Activated gamma-delta T cell treated with Interleukin-2 at 50 U/mL for 16 hours (primary cell): ENCODE measurements at regions not wholly inside any gene's neighbourhood (a gene's known extent, or its start where the extent isn't known, plus 50 kb on each side); places are given as distances from the start of the nearest gene placed in this dataset.

Experiments
- DNase-seq: peaks from one replicate; pipeline ENCODE4 v3.0.0-alpha.2; 2020

DNA sequence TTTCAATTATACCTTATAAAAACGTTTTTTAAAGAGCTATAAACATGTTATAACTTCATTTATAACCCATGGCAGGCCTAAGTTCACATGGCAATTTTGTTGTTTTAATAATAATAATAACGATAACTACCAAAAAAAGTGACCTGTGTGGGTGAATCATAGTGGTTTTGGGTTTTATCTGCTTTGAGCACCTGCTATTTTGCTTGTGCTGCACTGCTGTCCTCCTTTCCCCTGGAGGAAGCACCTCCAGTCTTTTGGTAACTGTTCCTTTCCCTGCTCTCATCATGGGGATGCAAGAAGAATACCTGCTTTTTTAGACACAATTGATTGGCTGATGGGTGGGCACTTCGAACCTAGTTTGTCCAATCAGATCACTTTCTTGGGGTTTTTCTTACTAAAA, 388.0 kb upstream of the TBL1XR1 start:
- no peak for DNase-seq

DNA sequence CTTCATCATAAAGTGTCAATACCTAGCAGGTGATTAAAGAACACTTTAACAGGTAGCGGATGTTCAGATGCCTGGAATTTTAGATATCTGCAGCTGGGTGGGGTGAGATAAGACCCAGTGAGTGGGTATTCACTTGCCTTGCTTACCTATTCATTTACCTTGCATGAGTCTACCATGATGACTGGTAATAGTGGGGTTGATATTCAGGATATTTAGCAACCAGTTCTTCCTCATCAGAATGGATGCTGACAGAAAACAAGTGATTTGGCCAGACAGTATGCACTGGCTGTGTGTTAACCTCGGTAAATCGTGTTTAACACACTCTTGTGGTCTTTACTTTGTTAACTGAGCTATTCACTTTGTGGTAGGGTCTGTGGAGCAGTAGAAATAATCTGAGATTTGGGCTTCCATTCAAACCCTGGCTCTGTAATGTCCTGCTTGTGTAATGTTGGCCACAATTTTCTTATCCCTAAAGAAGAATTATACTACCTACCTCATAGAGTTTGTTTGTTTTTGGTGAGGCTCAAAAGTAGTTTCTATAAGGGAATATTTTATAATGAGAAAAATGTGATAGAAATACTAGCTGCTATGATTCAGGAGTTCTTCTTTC, 391.9 kb upstream of the TBL1XR1 start:
- no peak for DNase-seq

DNA sequence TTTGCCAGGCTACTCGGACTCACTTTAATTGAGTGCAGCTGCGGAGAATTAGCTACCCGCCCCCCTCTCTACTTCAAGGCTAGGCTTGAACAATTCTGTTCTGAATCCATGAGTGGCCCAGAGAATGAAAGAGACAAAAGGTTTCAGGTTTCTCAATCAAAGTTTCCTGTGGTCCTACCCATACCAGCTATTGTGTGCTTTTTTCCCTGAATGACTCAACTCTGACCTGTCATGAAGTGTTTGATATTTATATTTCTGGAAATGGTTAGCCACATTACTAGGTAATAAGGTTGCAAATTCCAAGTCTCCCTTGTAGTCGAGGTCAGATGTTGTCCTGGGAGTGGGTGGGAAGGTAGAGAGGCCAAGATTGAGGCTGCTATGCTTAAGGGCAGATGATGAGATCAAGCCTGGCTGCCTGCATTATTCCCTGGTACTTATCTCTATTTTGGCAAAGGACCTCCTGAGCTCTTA, 392.7 kb upstream of the TBL1XR1 start:
- no peak for DNase-seq

DNA sequence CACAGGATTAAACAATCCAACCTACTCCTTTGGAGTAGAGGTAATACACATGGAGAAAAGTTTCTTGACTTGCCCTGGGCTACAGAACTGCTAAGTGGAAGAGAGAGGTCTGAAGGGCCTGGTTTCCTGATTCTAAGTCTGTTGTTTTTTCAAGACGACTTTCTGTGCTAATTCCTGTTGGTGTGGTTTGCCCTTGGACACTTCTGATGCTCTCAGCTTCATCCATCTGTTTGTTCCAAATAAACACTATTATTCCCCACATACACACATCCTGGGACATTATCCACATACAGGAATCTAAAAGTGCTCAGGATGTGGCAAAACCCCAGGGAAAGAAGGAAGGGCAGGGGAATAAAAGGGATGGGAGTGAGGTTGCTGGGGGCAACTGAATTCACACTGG, 393.5 kb upstream of the TBL1XR1 start:
- DNase-seq: no peak

DNA sequence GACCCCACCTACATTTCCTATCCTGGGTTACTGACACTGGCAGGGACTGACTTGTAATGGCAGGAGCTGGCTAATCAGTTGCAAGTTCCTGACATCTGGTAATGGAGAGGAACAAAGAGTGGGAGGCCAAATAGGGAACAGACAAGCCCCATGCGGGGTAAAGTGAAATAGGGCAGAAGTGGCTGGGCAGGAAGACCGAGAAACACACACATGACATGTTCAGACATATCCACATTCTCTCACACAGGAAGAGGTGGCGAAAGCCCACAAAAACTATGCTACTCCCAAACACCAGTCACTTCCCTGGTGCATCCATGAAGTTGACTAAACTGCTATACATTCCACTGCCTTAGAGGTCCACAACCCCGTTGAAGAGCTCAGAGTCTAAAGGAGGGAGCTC, 394.1 kb upstream of the TBL1XR1 start:
- no peak for DNase-seq

DNA sequence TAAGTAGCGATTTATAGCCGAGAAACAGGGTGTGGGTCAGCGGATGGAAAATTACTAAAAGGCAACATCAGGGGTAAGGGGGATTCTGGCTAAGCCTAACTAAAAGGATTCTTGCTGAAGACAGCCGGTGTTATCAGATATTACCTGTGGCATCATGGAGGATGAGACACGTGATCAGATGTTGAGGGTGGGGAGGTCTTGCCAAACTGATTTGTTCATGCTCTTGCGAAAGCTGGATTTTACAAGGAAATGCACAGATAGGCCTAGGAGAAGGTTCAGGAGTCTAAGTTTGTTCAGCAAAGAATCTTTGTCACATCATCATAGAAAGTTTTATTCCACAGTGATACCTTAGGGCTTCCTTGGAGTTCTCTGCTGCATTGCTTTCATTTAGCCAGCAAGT, 396.8 kb upstream of the TBL1XR1 start:
- no peak for DNase-seq

GRCh38 chr3:177595530-177596188, 398.4 kb upstream of the TBL1XR1 start:
- no peak for DNase-seq

- DNase-seq: peak; percentile 4
Measured at GRCh38 chr3:177596248-177596815, 399.1 kb upstream of the TBL1XR1 start.

- no peak for DNase-seq
Measured at GRCh38 chr3:177596816-177597271, 399.6 kb upstream of the TBL1XR1 start.

GRCh38 chr3:177597311-177598096, 400.2 kb upstream of the TBL1XR1 start:
- DNase-seq: peak; percentile 22

GRCh38 chr3:177598097-177598833, 401.0 kb upstream of the TBL1XR1 start:
- DNase-seq: no peak

DNA sequence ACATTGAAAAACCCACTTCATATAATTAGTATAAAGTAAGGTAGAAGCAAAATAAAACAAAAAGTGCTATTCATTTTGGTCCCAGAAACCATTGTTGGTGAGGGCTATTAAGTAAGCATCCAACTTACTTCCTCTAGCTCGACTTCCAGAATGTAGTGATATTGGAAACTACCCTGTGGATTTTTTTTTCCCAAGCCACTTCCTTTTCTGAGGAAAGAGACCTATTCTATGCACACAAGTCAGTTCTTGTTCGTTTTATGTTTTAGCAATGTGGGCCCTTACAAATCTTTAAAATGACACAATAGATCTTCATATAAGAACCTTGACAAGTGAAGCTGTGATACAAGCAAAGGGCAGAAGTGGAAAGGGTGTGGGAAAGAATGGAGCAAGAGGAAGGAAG, 402.0 kb upstream of the TBL1XR1 start:
- DNase-seq: no peak

DNA sequence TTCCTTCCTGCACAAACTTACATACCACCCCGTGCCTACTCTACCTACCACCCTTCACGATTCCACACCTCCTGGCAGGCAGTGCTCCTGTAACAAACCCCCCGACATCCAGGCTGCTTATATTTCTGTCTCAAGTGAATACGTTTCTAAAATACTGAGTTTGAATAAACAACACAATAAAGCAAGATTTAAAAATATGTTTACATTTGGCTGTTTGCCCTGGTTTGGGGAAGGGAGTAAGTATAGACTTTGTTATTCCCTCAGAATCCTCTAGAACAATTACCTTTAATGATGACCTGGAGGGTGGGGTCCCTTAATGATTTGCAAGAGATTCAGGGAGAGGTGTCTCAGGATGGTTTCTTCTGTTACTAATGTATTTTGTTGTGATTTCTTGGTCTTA, 402.6 kb upstream of the TBL1XR1 start:
- no peak for DNase-seq

- DNase-seq: no peak
Measured at GRCh38 chr3:177600411-177600810, 403.1 kb upstream of the TBL1XR1 start.

DNA sequence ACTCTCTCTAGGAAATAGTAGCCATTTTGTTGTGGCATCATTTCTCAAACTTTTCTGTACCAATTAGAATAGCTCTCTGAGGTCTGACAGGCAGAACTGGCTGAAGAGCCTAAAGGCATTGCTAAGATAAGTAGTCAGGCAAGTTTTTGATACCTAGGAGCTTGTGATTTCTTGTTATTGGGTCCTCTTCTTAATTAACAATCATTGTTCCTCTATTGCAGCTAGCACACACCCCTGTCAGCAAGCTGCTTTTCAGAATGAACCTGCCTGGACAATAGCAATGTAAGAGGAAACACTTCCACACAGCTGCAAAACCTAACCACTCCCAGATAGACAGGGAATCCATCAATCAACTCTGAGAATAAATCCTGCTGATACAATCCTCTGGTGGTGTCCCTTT, 403.9 kb upstream of the TBL1XR1 start:
- DNase-seq: no peak

GRCh38 chr3:177602601-177603147, 405.4 kb upstream of the TBL1XR1 start:
- DNase-seq: no peak

DNA sequence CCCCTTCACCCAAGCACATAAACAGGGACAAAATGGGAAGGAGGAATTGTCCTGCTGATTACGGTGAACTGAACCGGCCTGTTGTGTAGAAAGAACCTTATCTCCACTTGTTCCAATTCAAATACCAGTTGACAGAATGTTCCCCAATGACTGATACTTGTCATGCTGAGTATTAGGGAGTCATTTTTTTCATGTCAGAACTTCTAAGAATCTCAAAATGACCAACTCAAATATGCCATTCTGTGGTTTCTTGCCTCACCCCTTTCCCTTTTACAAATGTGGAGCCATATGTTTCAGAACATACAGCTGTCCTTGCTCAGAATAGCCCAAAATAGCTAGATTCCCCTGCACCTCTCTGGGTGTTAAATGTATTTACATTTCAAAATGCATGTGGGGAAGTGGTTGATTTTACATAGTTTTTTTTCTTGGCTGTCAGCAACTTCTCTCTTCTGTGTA, 405.9 kb upstream of the TBL1XR1 start:
- no peak for DNase-seq

DNA sequence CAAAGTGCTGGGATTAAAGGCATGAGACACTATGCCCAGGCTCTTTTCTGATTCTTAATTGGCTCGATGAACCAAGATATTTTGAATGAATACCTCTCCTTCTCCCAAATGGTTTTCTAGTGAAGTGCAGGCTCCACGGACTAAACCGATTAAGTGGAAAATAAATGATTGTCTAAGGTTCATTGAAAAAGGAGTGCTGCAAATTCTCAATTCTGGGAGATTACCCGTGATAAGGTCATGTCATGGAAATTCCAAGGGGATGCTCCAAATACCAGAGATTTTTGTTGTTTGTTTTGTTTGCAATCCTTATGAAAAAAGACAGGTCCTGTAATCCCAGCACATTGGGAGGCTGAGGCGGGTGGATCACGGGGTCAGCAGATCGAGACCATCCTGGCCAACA, 406.9 kb upstream of the TBL1XR1 start:
- no peak for DNase-seq

DNA sequence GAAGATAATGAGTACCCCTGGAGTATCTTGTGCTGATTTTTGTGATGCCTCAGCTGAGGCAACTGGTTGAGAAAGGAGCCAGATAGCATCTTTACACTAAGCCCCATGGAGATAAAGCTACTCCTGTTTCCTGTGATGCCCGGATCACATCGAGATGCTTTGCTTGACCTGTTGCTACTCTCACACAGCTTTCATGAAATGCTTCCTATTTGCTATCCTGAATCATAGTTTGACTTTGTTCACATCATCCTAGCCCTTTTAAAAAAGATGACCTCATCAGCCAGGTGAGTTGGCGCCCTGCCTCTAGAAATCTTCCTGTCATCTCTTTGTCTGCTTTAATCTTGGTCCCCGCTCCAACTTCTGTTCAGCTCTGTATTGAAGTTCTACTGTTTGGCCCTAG, 409.6 kb upstream of the TBL1XR1 start:
- no peak for DNase-seq

DNA sequence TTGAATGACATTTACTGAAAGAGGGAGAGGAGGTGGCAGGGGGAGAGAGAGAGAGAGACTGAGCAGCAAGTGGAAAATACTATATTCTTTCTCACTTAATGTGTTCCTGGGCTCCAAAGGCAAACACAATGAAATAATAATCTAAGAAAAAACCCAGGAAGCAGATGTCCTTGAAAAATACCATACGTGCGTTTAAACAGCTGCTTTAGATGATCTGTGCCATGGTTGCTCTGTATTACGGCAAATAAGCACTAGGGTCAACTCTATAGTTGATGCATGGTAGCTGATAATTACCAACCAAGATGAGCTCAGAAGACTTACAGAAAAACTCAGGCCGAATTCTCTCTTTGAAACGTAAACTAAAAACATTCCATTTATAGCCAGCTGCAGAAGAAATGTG, 410.3 kb upstream of the TBL1XR1 start:
- no peak for DNase-seq

DNA sequence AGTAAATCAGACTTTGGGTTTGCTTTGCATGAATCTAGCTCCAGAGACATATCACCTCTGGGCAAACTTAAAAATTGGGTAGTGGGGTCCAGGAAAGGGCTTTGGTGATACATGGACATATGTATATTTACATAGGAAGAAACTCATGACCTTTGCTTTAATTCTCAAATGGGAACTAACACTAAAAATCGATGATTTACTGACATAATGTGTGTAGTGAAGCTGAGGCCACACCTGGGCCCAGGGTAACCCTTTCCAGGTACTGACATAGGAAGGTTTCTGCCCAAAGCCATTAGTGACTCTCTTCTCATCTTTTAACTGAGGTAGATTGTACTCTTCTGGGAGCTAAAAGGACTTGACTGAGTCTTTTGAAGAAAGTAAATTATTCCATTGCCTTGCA, 411.2 kb upstream of the TBL1XR1 start:
- DNase-seq: no peak

- no peak for DNase-seq
Measured at GRCh38 chr3:177609613-177610012, 412.3 kb upstream of the TBL1XR1 start.

GRCh38 chr3:177610262-177610661, 413.0 kb upstream of the TBL1XR1 start:
- DNase-seq: no peak
